Epithelial cell of esophagus (primary cell): ENCODE measurements at regions not wholly inside any gene's neighbourhood (a gene's known extent, or its start where the extent isn't known, plus 50 kb on each side); places are given as distances from the start of the nearest gene placed in this dataset.
A peak's percentile ranks its signal among the peaks of the same experiment; 100 is the strongest.

Experiments used
- DNase-seq: peaks from one replicate; pipeline ENCODE4 v3.0.0; 2010; ENCODE audit warnings: low read depth
- H3K4me3 ChIP-seq: 2 replicates; pipeline ENCODE4 v1.5.1; 2011; ENCODE audit warnings: mild to moderate bottlenecking, low read length, control low read depth
- CTCF ChIP-seq: IDR thresholded peaks from 2 replicates; pipeline ENCODE4 v1.5.1; 2011; ENCODE audit warnings: low read depth, mild to moderate bottlenecking, low read length, control low read depth, inconsistent platforms; ENCODE audit not compliant: insufficient read depth; ENCODE audit errors: missing control alignments

GRCh38 chr2:9777081-9777480 lies 66.2 kb upstream of the TAF1B start:
- no peak for TF ChIP-seq CTCF
- DNase-seq: no peak
- no peak overlapping the region for H3K4me3 ChIP-seq

GRCh38 chr2:9778012-9778411 lies 65.3 kb upstream of the TAF1B start:
- peak; percentile 66 for DNase-seq
- H3K4me3 ChIP-seq: no peak overlapping the region
- peak; percentile 85 for TF ChIP-seq CTCF

- no peak for DNase-seq
- no peak overlapping the region for H3K4me3 ChIP-seq
- no peak for TF ChIP-seq CTCF
Observed at GRCh38 chr2:9778471-9779316, 64.6 kb upstream of the TAF1B start.

GRCh38 chr2:9779596-9780264 lies 63.5 kb upstream of the TAF1B start:
- H3K4me3 ChIP-seq: no peak overlapping the region
- TF ChIP-seq CTCF: no peak
- no peak for DNase-seq

GRCh38 chr2:9780368-9781130 lies 62.7 kb upstream of the TAF1B start:
- DNase-seq: no peak
- no peak overlapping the region for H3K4me3 ChIP-seq
- TF ChIP-seq CTCF: no peak

- no peak overlapping the region for H3K4me3 ChIP-seq
- TF ChIP-seq CTCF: no peak
- peak; percentile 97 for DNase-seq
Observed at GRCh38 chr2:9781252-9781651, 62.0 kb upstream of the TAF1B start.
